Ammon's horn (tissue), 1 donor: ENCODE measurements at regions not wholly inside any gene's neighbourhood (a gene's known extent, or its start where the extent isn't known, plus 50 kb on each side); places are given as distances from the start of the nearest gene placed in this dataset.
"Not testable (repeated sequence)": the region's sequence is repeated elsewhere in the genome, so short reads cannot be mapped to it uniquely, and the experiment has no call there.

ENCODE experiments used
- DNase-seq: peaks from one replicate; pipeline ENCODE4 v3.0.0-alpha.2; 2016; ENCODE audit warnings: low spot score

DNA sequence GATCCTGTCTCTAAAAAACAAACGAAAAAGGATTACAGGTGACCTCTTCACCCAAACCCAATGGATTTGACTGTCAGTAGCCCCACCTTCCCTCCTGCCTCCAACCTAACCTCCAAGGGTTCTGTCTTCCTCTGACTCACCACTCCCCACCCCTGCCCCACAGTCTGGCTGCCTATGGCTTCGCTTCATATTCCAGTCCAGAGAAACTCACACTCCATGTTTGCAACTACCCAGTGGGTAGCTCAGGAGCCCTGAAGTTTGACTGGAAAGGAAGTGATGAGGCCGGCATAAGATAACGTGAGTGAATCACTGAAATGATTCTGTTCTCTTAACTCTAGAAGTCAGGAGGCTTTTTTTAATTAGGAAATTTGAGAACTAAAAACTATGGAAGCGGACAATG lies 303.9 kb downstream of the FOXO1 start:
- no peak for DNase-seq

- no peak for DNase-seq
Measured at GRCh38 chr13:40363653-40364052, 302.8 kb downstream of the FOXO1 start.

- DNase-seq, result no peak
Measured at GRCh38 chr13:40366119-40366518, 300.3 kb downstream of the FOXO1 start.

GRCh38 chr13:40368127-40368891 lies 298.1 kb downstream of the FOXO1 start:
- DNase-seq, result no peak

DNA sequence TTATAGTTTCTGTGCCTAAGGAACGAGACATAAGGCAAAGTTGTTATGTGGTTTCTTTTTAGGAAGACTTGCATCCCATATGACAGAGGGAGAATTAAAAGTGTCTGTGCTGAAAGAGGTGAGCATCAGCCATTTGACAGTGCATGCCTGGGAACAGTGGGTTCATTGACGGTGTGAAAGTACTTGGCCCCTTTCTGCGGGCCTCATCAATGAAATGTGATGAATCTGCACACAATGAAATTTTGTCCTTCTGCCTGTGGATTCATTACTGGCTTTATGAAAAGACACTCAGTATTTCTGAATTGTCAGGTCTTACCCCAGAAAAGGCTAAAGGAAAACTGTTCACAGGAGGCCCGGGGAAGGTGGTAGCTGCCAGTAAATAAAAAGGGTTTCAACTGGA lies 295.8 kb downstream of the FOXO1 start:
- DNase-seq, result no peak

GRCh38 chr13:40371531-40372125 lies 294.8 kb downstream of the FOXO1 start:
- DNase-seq, result no peak

DNA sequence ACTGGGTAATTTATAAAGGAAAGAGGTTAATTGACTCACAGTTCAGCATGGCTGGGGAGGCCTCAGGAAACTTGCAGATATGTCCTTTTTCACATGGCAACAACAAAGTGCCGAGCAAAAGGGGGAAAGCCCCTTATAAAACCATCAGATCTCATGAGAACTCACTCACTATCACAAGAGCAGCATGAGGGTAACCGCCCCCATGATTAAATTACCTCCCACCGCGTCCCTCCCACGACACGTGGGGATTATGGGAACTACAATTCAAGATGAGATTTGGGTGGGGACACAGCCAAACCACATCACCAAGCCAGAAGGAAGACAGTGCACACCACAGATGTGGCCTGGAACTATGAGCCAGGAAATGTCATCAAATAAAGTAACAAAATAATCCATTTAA lies 292.8 kb downstream of the FOXO1 start:
- not testable (repeated sequence) for DNase-seq

- DNase-seq, result no peak
Measured at GRCh38 chr13:40375489-40376171, 290.8 kb downstream of the FOXO1 start.

GRCh38 chr13:40376296-40376849 lies 290.1 kb downstream of the FOXO1 start:
- no peak for DNase-seq

DNA sequence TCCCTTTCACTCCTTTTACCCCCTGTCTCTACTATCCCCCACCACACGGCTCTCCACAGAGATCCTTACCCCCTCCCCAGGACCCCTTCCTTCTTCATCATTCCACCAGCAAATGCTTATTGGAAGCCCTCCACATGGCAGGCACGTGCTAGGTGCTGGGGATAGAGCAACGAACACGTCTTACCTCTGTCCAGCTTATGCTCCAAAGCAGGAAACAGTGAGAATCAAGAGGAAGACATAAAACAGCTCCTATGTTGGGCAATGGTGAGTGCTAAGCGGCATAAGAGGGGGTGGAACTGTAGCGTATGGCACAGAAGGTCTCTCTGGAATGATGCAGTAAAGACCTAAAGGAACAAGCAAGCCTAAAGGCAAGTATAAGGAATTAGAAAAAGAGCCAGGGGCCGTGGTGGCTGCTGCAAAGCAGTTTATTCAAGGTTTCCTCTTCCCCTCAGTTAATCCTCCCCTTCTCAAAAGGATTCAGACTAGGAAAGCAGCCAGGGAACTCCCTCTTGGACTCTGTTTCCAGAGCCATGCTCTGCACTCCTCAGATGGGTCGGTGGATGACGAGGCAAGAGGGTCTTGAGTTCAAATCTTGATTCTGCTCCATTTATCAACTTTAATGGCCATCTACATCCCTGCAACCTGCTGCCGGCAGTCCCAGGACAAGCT lies 289.4 kb downstream of the FOXO1 start:
- DNase-seq, result no peak

DNA sequence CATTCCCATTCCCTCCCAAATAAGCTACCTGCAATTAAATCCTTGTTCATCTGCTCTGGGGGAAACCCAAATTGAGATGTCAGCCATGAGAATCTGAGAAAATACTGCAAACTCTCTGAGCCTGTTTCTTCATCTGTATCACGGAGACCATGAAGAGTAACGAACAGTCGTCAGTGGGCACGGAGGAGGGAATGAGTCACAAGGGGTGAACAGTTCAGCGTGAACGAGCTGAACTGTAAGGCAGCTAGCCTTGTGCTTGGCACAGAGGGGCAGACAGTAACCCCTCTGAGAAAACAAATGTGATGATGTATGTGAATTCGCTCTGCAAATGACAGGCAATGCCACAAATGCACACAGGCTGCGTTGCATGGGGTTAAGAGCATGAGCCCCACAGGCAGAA lies 288.7 kb downstream of the FOXO1 start:
- no peak for DNase-seq

- DNase-seq, result no peak
Measured at GRCh38 chr13:40379196-40379595, 287.2 kb downstream of the FOXO1 start.

GRCh38 chr13:40379794-40380578 lies 286.5 kb downstream of the FOXO1 start:
- no peak for DNase-seq

- DNase-seq, result no peak
Measured at GRCh38 chr13:40381935-40382764, 284.3 kb downstream of the FOXO1 start.

DNA sequence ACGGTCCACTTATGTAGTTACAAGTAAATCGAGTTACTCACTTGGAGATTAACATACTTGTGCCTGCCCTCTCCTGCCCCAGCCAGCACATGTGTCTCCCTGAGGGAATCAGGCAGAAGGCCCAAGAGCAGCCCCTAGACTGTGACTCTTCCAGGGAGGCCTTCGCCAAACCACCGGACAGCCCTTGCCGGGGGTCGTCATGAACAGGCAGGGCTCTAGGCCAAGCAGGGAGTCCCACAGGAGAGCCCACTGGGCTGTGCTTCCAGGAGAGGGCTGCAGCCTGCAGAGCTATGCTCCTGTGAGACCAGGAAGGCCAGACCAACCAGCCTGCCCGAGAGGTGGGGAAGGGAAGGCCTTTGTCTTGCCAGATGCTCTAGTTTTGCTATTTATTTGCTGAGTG lies 283.3 kb downstream of the FOXO1 start:
- no peak for DNase-seq

GRCh38 chr13:40383885-40384284 lies 282.6 kb downstream of the FOXO1 start:
- DNase-seq, result no peak

DNA sequence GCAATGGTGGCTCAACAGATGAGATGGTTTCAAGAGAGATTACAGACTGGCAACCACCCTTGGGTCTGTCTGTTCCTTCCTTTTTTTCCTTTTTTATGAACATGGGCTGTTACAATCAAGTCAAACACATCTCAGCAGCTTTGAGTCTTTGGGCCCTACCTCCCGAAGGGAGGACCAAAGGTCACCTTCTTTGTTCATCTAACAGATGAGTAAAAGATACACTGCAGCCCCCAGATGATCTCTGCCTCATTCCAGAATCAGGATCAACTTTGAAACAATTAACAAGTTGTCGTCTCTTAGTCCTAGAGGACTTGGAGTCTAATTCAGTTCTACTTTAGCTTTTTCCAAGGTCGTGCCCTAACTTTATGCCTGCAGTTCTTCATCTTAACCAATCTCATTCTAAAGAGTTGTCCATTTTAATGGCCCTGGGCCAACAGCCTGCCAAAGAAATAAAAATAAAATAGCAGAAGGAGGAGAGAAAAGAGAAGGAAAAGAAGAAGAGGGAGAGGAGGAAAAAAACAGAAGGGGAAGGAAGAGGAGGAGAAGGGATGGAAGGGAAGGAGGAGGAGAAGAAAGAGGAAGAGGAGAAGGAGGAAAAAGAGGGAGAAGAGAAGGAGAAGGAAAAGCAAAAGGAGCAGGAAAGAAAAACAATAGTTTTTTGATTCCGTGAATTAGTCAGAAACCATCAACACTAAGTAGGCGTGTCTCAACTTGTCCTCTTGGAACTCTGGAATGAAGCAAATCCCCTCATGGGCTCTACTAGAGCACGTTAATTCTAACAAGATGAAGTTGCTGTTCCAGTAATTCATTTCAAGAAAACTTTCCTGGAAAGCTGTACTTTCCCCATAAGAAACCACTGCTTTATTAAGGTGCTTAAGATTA lies 281.2 kb downstream of the FOXO1 start:
- no peak for DNase-seq

DNA sequence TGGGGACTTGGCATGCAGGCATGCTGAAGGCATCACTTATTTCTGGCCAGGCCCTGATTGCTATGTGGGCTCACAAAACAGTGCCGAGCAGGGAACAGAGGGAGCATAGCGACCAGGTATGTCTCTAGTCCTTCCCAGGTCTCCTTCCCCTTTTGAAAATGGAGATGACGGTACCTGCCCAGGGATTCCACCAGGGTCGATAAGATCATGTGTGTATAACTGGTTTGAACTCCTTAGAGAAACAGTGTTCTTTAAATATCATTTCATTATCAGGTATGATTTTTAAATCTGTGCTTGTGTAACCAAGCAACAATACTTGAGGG lies 280.6 kb downstream of the FOXO1 start:
- DNase-seq, result no peak

DNA sequence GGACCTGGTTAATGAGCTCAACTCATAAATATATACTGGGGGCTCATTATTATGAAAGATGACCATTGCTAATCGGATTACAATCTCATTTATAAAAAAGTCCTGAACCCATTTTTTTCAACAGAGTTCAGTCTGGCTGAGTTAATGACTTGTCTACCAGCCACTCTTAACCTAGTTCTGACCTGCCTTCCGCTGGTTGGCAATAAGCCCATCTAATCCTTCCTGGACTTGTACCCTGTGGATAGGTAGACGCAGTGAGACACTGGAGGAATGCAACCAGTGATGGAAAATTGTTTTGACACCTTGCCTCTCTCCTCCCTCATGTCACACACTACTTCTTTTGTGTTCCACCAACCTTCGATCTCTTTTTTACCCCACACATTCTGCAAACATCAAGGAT lies 279.9 kb downstream of the FOXO1 start:
- no peak for DNase-seq

GRCh38 chr13:40387775-40388174 lies 278.7 kb downstream of the FOXO1 start:
- no peak for DNase-seq
